Embryonic facial prominence (tissue), 1 donor: ENCODE measurements at regions not wholly inside any gene's neighbourhood (a gene's known extent, or its start where the extent isn't known, plus 50 kb on each side); places are given as distances from the start of the nearest gene placed in this dataset.
"Not testable (repeated sequence)": the region's sequence is repeated elsewhere in the genome, so short reads cannot be mapped to it uniquely, and the experiment has no call there.

Experiments
- DNase-seq: peaks from one replicate; pipeline ENCODE4 v3.0.0-alpha.2; 2016; ENCODE audit errors: extremely low spot score

DNA sequence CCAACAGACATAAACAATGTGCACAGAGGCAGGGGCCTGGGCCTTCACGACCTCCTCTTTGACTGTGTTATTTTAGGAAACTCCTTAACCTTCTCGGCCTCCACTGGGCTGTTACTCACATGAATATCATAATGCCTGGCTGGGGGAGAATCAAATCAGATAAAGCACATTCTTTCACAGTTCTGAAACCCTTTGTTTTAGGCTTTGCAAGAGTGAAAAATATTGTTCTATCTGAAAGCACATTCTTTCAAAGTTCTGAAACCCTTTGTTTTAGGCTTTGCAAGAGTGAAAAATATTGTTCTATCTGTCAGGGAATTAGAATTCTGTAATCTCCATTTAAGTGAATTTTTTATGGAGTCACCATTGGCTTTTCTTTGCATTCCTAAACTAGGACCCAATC lies 50.7 kb upstream of the SYNDIG1 start:
- no peak for DNase-seq

DNA sequence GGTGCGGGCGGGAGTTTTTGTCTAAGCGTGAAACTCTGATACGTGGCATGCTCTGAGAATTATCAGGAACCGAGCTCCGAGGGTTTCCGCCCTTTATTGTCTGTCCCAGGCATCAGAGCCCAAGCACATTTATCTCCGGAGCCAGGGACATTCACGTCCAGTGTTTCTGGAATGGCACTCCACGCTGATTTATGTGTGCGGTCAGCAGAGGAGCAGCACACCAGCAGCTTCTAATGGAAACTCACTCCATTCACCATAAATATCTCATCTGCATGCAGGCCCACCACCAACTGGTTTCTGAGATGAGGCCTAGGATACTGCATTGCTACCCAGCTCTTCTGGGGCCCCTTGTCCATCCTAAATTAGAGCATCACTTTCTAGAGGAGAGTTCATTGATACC lies 51.9 kb upstream of the SYNDIG1 start:
- DNase-seq: no peak

DNA sequence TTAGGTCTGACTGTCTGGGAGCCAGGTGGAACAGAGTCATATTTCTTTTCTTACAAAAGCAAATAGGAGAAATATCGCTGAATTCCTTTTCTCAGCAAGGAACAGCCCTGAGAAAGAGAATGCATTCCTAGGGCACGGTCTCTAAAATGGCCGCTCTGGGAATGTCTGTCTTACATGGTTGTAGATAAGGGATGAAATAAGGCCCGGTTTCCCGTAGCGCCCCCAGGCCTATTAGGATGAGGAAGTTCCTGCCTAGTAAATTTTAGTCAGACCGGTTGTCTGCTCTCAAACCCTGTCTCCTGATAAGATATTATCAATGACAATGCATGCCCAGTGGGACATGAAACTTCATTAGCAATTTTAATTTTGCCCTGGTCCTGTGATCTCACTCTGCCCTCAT lies 54.0 kb upstream of the SYNDIG1 start:
- not testable (repeated sequence) for DNase-seq

DNA sequence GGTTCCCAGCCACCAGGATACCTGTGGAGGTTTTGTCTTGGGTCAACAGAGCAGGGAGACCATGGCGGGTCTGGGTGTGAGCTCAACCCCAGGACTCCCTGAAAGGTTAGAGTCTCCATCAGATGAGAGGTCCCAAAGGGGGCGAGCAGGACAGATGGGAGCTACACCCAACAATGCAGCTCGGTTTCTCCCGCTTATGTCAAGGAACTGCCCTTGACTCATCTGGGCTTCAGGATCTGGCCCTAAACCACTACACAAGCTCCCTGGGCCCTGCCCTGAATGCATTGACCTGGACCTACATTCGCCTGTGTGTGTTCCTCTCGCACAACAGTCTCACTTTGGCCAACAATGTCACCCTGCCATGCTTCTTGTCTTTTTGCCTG lies 57.6 kb upstream of the SYNDIG1 start:
- DNase-seq: no peak

DNA sequence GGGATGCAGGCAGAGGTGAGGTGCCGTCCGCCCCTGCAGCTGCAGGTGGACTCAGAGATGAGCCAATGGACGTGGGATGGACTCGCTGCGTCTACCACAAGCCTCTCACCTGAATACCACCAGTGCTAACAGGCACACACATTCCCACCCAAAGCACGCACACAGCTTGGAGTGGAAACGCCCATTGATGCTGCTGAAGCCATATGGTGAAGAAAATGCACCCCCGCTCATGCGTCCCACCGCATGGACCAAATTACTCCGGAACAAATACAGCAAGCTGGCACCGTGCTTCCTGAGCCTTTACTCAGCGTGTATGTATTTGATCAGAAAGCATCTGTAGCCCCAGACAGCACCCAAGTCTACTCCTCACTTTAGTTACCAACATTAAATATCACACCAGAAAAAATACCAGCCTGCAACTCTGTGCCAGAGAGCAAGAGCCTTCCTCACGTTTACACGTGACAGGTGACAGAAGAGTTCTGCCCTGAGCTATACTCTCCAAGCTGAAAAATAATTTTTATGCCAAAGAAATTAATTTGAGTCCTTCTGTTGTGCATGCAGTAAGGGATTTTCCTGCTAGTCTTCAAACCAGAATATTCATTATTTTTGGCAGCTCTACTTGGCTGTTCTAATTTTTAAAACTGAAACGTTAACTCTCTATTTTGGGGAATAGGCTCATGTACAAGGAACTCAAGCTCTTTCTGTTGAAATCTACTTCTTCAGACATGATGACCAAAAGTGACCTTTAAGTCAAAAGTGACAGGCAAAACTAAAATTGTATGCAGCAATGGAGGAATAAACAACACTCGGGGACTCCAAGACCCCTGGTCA lies 58.2 kb upstream of the SYNDIG1 start:
- no peak for DNase-seq

DNA sequence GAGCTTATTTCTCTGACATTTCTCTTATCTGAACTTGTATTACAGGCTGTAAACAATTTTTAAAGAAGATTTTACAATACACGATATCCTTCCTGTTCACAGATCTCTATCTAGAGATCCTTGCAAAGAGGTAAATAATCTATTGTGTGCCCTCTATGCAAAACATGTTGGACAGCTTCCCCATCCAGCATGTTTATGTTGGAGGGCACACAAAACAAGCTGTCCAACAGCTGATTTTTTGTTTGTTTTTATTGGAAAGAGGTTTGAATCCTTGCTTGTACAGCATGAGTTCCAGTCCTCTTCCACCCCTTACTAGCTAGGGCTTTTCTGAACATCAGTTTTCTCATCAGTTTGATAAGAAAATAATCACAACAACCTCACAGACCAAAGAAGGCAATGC lies 62.3 kb upstream of the SYNDIG1 start:
- DNase-seq: no peak

DNA sequence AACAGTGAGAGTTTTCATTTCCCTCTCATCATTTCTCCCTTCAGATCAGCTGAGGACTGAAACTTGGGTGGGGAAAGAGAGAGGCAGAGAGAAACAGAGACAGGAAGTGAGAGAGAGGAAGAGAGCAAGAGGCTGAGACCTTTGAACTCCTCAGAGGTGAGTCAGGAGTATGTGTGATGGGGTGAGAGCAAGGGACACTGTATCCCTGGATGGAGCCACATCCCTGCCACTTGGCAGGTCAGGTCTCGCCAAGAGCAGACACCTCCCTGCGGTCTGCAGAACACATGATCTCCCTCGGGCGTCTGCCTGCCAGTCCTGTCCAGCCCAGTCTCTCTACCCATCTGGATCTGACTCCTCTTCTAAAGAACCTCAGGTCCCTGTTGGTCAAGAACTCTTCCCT lies 62.7 kb upstream of the SYNDIG1 start:
- DNase-seq: no peak

DNA sequence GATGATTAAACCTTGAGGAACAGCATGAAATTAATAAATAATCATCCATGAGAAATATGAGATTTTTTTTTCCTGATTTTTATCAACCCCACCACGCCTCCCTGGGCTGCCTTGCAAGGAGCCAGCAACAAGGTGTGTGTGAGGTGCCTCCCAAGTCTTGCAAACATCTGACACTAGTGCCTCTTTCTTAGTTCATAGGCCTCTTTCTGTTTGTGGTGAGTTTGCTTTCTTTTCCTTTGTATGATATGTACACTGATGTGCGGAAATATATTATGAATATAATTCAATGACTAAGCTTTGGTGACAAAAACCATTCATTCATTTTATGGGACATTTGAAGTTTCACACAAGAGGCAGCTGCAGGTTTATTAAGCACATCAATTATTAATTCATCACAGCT lies 63.2 kb upstream of the SYNDIG1 start:
- DNase-seq: no peak

DNA sequence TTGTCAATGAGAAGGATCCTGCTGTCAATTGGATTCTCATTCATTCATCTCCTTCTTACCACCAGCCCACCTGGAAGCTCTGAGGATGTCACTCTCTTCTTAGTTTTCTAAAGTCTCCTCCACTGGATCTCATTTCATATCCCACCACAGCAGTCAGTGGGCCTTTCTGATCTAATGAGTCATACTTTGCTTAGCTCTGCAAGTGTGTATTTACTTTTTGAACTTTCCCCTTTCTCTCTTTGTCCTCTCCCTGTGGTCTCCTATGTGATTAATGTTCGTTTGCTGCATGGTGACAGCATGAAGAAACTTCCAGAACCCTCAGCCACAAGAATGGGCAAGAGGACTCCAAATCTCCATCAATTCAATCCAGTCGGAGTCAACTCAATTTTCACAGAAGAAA lies 63.6 kb upstream of the SYNDIG1 start:
- no peak for DNase-seq

DNA sequence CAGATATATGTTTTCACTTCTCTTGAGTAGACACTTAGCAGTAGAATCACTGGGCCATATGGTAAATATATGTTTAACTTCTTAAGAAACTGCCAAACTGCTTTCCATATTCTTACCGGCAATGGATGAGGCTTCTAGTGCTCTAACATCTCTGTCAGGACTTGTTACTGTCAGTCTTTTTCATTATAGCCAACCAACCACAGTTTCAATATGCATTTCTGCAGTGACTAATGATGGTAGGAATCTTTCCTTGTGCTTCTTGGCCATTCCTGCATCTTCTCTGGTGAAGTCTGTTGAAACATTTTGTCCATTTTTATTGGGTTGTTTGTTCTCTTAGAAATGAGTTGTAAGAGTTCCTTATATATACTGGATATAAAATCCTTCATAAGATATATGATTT lies 66.0 kb upstream of the SYNDIG1 start:
- no peak for DNase-seq

DNA sequence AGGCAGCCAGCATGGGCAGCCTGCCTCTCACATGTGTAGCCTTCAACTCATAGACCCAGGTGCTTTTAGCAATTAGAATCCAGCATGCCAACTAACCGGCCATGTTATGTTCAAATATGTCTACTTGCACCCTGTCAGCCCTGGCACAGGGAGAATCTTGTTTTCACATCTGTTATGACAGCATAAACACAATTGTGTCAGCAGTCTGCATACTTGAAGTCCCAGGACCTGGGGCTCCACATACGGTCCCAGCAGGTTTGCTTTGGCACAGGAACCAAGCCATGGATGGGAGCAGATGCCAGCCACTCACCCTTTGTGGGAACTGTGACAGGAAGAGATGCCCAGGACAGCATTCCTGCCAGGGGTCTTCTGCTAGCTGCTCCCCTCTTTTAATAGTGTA lies 67.2 kb upstream of the SYNDIG1 start:
- no peak for DNase-seq

DNA sequence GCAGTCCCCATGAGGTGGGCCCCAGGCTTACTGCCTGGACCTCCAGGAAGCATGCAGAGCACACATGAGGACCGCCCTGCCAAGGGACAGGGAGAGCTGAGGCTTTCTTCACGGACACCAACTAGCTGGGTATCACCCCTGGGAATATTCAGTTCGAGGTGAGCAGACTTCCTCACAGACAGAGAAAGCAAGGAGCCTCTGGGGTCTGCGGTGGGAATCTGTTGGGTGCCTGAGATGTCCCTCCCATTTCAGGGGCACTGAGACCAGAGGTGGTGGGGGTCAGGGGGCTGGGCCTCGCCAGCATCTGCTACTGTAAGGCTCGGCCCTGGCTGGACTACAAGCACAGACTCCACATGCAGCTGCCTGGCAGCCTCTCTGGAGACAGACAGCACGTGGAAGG lies 74.3 kb upstream of the SYNDIG1 start:
- no peak for DNase-seq

DNA sequence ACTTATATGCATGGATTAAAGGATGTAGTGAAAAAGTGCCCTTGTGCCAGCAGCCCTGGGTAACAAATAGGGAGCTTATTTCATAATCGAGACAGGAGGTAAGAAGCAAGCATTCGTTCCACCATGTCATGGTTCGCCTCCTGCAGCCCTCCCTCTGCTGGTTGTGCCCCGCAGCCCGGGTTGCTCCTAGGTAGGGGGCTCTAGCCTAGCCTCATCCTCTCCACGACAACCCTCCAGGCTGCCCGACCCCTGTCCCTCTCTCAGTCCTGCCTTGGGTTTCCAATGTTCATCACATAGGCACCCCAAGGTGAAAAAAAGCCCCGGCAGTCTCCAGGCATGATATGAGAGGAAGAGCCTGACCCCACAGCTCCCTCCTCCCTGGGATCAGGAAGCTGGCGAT lies 75.5 kb upstream of the SYNDIG1 start:
- DNase-seq: no peak

DNA sequence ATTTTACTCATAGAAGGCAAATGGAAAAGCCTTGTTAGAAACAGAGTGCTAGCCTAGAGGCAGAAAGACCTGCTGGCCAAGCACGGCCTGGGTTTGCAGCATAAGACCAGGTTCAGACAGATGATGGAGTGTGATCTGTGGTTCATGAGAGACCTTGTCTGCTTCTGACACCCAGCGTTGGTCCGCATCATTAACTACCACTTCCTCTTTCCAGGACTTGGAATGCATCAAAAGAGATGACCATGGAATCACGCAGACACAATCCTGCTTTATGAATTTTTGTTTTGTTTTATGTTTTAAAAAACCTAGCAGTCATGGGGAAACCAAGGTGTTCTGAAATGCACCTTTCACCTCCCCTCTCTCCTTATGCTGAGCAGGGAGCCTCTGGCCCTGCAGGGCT lies 76.8 kb upstream of the SYNDIG1 start:
- DNase-seq: no peak

DNA sequence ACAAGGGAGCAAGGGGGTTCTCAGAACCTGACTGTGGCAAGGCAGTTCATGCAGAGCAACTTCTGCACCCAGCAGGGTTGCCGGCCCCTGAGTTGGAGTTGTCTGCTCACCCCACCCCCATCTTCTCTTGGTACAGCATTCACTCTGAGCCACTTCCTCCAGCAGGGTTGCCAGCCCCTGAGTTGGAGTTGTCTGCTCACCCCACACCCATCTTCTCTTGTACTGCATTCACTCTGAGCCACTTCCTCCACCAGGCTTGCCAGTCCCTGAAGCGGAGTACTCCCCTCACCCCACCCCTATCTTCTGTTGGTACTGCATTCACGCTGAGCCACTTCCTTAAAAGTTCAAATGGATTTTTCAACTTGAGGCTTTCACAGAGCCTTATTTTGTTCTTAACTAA lies 79.7 kb upstream of the SYNDIG1 start:
- DNase-seq: no peak

DNA sequence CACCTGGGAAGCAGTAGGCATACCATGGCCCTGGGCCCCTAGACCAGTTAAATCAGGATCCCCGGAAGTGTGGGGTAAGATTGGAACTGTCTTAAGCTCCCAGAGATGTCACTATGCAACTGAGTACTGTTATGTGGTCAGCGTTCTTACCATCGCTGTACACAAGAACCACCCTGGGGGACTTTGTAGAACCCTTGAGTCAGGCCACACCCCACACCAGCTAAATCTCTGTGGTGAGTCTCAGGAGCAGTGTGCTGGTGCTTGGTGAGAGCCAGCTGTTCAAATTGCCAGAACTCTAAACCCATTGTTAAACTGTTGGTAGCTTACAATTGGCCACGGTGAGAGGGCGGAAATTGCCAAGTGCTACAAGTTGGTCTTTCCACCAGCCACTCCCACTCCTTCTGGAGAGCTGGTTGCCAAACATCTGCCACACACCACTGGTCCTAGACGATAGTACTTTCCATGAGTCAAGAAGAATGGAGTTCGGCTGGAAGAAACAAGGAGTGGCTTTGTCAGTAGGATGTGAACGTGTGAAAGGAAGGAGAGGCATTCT lies 80.5 kb upstream of the SYNDIG1 start:
- DNase-seq: no peak

DNA sequence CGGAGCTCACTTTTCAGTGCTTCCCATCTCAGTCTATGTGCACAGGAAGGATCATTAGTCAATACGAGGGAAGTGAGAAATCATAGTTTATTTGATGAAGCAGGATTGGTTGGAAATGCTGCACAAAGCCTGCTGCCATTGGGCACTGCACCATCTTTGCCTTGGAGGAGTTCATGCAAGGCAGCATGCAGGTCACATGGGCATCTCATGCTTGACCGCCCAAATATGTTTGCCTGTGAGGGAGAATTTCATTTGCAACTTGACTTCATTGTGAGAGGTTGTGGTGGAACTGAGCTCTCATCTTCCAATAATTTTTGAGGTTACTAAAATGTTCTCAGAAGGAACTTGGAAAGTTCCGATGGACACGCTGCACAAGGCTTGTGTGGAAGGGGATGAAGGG lies 83.9 kb upstream of the SYNDIG1 start:
- no peak for DNase-seq

DNA sequence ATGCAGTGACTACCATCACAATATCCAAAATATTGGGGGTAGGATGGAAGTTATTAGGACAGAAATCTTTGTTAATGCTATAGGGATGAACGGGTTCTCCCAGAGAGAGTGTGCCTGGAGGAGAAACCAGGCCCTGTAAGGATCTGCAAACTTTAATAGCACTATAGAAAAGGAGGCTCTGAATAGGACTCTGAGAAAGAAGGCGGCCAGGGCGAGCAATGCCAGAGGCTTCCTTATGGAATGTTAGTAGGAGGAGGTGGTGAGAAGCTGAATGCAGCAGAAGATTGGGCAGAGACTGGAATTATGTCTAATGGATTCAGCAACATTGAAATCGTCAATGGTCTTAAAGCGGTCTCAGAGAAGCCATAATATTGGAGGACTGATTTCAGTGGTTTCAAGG lies 84.6 kb upstream of the SYNDIG1 start:
- DNase-seq: no peak

DNA sequence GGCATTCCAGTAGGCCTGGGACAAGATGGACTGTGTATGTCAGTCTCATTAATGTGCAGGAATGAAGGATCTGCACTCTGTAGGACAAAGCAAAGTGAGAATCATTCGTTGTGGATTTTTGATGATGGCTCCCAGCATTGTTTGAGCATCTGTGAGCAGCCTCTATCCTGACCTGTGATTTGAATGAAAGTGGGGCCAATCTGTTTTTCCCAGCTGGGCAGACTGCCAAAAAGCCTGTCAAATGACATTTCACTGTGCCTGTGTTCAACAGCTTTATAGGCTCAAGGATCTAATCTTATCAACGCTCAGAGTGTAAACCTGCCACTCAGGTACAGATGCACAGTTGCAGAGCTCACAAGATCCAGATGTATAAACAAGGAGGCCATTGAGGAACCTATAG lies 86.7 kb upstream of the SYNDIG1 start:
- no peak for DNase-seq

DNA sequence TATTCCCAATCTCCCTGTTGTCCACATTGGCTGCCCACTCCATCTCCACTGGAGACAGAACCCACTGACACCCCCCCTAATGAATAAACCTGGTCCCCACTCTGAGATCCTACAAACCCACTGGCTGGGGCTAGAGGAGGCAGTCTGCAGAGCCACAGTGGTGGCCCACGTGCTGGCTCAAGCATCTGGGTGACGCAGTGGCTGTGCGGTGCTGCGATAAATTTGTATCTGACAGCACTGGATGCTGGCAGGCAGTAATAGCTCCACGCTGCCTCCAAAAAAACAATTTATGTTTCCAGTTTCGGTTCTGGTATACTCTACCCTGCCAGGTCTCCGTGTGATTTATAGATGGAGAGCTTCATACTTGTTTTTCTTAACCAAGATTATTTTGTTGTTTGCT lies 87.1 kb upstream of the SYNDIG1 start:
- no peak for DNase-seq

DNA sequence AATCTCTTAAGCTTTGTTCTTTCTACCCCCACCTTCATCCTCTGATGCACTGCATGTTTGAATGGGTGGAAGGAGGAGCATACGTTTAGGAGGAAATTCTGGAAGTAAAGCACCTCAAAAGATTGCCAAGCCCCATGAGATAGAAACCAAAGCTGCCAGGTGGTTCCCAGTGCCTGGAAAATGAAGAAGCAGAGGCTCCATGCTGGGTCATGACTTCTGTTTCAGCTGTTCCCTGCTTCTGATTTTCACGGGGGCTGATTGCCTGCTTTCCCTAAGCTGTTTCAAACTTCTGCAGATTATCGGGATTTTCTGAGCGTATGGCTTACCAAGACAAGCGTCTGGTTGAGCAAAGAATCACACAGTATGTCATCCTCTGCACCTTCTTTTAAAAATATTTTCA lies 87.5 kb upstream of the SYNDIG1 start:
- no peak for DNase-seq

DNA sequence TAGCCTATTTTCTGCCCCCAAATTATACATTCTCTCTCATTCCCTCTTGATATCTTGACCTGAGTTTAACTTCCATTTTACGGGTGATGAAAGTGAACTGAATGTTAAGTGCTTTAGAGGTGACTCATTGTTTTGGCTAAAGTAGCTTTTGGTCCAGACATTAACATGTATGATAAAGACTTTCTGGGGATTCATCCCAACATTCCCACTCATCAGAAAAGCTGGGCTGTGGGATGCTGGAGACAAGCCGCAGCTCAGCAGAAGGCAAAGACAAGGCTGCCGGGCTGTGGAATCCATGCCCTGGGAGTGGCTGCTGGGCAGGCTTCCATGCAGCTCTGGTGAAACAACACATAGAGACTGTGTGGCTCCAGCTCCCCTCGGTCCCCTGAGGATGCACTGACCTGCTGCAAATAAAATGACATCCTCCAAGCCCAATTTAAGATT lies 89.9 kb upstream of the SYNDIG1 start:
- DNase-seq: no peak

DNA sequence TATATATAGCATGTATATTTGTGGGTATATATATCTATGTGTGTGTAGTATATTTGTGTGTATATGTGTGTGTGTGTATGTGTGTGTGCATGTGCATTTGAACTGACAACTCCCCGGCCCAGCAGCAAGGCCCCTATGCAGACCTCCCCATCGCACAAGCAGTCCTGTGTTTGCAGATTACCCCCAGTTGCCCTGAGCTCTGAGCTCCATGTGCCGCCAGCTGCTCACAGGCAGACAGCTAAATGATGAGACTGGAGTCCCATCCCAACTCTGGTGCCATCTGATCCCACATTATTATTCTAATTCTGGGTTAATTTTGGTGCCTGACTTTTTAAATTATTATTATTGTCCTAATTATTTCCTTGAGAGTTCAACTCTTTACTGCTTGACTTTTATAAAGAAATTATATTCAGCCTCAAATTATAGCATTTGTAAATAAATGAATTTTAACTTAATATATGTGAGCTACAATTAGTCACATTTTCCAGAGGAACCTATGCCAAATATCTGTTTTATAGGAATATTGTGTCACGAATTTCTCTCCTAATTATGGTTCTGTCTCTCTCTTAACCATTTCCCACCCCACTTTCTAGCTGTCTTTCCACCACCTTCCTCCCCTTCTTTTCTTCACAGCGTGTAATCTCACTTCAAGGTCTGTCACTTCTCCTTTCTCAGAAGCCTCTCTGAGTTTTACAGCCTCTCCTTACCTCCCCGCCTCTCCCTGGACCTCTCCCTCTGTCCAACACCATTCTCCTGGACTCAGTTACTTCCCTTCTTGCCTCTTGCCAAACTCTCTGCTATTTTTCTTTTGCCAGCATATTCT lies 90.6 kb upstream of the SYNDIG1 start:
- DNase-seq: no peak
